HT-29 (cell line): ENCODE measurements at regions not wholly inside any gene's neighbourhood (a gene's known extent, or its start where the extent isn't known, plus 50 kb on each side); places are given as distances from the start of the nearest gene placed in this dataset. TPM values are rescaled to one million over a fixed set of nuclear protein-coding genes. Genes with fewer than 3 reads are reported as not detected.
"Not testable (repeated sequence)": the region's sequence is repeated elsewhere in the genome, so short reads cannot be mapped to it uniquely, and the experiment has no call there.

Source experiments
- DNase-seq: peaks from one replicate; pipeline ENCODE4 v3.0.0-alpha.2; 2015; ENCODE audit warnings: low spot score
- small RNA-seq: library from RNA; depleted of rRNA; stranded (forward); fragments of <200 nt; gene quantifications from one replicate; pipeline ENCODE3, GENCODE V24; 2014

GRCh38 chrX:90575155-90575554, 653.4 kb downstream of the TGIF2LX start:
- not testable (repeated sequence) for DNase-seq

GRCh38 chrX:90601921-90602320, 680.2 kb downstream of the TGIF2LX start:
- DNase-seq = not testable (repeated sequence)

GRCh38 chrX:90605736-90606135, 684.0 kb downstream of the TGIF2LX start:
- DNase-seq = not testable (repeated sequence)

- DNase-seq = no peak
Observed at GRCh38 chrX:90617710-90618325, 696.1 kb downstream of the TGIF2LX start.

- DNase-seq = peak; percentile 12
Observed at GRCh38 chrX:90665161-90665560, 743.5 kb downstream of the TGIF2LX start.

GRCh38 chrX:90713552-90713951, 721.1 kb upstream of the PABPC5 start:
- DNase-seq = not testable (repeated sequence)

- DNase-seq = not testable (repeated sequence)
Observed at GRCh38 chrX:90737555-90737954, 697.1 kb upstream of the PABPC5 start.

GRCh38 chrX:90757619-90758018, 677.0 kb upstream of the PABPC5 start:
- DNase-seq = not testable (repeated sequence)

- DNase-seq = not testable (repeated sequence)
Observed at GRCh38 chrX:90765482-90765881, 669.2 kb upstream of the PABPC5 start.

- not testable (repeated sequence) for DNase-seq
Observed at GRCh38 chrX:90780286-90780789, 654.3 kb upstream of the PABPC5 start.

Small RNAs in the stretch of these regions (small RNA-seq; reads per million reads assigned to genes)
- gene RNU6-555P = not detected
